HG03103 (cell line): ENCODE measurements at regions not wholly inside any gene's neighbourhood (a gene's known extent, or its start where the extent isn't known, plus 50 kb on each side); places are given as distances from the start of the nearest gene placed in this dataset.
"Not testable (repeated sequence)": the region's sequence is repeated elsewhere in the genome, so short reads cannot be mapped to it uniquely, and the experiment has no call there.

Experiments used
- ATAC-seq: cut with Tn5 transposase; IDR thresholded peaks from one replicate; pipeline ENCODE4 v1.9.1; 2021; ENCODE audit warnings: low read depth; ENCODE audit not compliant: unreplicated experiment

GRCh38 chr4:134914250-134914649 is 712.7 kb upstream of the PABPC4L start:
- ATAC-seq, result not testable (repeated sequence)

GRCh38 chr4:134911941-134912340 is 710.4 kb upstream of the PABPC4L start:
- no peak for ATAC-seq

GRCh38 chr4:134906404-134907023 is 704.9 kb upstream of the PABPC4L start:
- no peak for ATAC-seq

- ATAC-seq, result no peak
Measured at GRCh38 chr4:134905061-134905460, 703.5 kb upstream of the PABPC4L start.

DNA sequence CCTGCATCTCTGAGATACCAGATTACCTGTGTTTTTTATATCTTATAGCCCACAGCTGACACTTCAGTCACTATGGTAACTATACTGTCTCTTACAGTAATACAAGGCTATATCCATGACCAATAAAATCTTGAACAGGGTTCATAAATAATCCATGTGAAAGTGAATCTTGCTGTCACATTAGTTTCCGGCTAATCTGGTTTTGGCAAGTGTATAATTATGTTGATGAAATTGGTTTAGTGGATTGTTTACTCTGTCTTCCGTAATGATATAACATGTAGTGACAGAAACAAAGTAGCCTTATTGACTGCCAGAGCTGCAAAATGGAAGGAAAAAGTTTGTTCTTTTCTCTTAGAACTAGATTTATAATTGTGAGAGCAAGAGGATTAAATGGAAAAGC is 686.6 kb upstream of the PABPC4L start:
- ATAC-seq, result no peak

DNA sequence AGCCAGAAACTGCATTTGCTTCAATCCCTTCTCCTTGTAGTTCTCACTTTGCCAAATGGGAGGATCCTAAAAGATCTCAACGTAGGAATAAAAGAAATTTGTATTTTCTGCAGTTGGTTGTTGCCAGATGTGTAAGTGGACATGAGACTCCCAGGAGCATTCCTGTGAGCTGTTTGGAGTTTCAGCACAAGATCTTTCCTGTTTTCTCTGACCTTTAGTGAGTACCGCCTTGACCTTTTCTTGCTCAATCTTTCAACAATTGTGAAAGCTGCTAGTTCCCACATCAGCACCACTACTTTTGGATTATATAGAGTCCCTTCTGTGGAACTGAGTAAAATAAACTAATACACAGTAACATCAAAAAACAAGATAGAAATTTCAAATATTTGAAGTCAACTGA is 683.8 kb upstream of the PABPC4L start:
- ATAC-seq, result no peak

DNA sequence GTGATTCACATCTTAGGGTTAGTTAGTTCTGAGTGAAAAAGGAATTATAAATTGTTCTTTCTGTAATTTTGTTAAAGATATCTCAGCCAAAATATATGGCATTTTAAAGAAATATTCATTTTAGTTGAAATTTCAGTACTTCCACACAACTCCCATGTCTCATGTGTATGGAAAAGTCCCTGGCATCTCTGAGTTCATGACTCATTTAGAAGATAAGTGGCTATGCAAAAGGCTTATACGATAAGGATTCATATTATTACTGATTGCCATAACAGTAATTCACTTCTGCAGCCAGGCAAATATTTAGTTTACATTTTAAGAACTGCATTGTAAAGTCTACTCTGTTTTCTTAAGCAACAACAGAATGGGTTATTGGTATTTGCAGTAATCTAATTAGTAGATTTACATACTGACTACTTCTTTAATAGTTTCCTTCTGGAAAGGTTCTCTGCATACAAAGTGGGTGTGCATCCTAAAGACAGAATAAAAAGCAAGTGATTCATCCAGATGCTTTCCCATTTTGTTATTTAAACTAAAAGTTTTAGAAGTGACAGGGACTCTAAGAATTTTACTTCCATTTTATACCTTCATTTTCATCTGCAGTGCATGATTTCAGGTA is 682.4 kb upstream of the PABPC4L start:
- ATAC-seq, result no peak

- no peak for ATAC-seq
Measured at GRCh38 chr4:134879019-134879418, 677.4 kb upstream of the PABPC4L start.

DNA sequence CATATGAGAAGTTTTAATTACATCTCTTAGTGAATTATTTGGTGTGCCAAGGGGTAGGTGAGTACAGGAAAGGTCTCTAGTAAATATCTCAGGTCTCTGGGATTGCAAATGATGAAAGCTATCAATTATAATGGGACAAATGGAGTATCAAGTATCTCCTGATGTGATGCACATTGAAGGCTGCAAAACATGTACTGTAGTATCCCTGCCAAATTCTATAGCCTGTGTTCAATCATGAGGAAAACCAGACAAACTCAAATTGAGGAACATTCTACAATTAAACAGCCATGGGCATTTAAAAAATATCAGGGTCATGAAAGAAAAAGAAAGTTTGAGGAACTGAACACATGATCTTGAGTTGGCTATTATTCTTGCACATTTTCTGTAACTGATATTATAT is 665.4 kb upstream of the PABPC4L start:
- ATAC-seq, result no peak

DNA sequence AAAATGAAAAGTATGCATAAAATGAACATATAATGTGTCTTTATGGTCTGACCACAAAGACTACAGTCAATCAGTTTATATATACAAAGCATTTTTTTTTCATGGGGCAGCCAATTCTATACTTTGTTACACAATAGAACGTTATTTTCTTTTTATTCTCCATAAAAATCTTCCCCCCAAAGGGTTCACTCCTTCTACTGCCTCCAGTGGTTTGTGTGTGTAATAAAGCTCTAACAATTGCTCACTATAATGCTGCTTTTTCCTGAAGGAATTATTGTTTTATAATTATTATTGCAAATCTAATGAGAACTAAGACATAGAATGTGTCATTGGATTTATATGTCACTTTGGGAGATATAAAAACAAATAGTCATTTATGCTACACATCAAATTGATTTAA is 664.1 kb upstream of the PABPC4L start:
- no peak for ATAC-seq

GRCh38 chr4:134862116-134862515 is 660.5 kb upstream of the PABPC4L start:
- ATAC-seq, result no peak

- no peak for ATAC-seq
Measured at GRCh38 chr4:134848681-134849080, 647.1 kb upstream of the PABPC4L start.

GRCh38 chr4:134830741-134831140 is 629.2 kb upstream of the PABPC4L start:
- not testable (repeated sequence) for ATAC-seq

GRCh38 chr4:134812611-134813010 is 611.0 kb upstream of the PABPC4L start:
- no peak for ATAC-seq

- no peak for ATAC-seq
Measured at GRCh38 chr4:134807231-134807745, 605.7 kb upstream of the PABPC4L start.

- no peak for ATAC-seq
Measured at GRCh38 chr4:134798573-134798972, 597.0 kb upstream of the PABPC4L start.

DNA sequence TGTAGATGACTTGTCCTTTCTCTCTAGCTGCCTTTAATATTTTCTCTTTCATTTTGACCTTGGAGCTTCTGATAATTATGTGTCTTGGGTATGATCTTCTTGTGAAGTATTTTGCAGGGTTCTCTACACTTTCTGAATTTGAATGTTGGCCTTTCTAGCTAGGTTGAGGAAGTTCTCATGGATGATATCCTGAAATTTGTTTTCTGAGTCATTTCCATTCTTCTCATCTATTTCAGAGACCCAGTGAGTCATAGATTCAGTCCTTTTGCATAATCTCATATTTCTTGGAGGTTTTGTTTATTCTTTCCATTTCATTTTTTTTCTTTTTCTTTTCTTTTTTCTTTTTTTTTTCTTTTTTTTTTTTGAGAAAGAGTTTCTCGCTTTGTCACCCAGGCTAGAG is 585.7 kb upstream of the PABPC4L start:
- no peak for ATAC-seq

DNA sequence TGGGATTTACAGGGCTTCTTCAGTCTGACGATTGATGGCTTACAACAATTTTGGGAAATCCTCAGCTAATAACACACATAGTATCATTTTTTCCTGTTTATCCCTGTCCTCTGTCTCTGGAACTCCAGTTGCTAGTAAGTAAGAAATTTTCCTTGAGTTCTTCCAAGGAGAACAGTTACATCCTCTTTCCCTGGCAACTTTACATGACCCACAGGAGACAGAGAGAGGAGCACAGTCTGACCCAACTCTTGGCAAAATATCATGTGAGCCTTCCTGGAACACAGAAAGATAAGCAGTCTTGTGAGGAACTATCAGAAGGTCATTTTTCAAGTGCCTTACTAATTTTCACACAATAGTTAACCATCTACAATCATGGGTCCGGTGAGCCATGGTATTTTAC is 578.7 kb upstream of the PABPC4L start:
- ATAC-seq, result no peak

DNA sequence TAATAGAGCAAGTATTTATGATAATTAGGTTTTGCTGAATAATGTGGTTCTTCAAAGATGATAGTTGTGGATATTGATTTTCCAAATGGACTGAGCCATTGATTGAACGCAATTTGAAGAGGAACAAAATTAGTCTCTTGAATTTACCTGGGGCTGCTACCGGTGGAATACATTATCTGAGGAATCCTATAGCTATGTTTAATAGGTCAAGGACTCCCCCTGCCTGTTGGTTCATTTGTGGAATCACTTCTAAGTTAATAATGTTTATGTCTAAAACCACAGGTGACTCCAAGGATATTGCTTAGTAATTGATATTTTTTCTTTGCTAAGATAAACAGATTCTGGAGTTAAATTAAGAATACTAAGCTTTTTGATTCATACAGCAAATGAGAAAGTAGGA is 576.0 kb upstream of the PABPC4L start:
- no peak for ATAC-seq

GRCh38 chr4:134773497-134774000 is 572.0 kb upstream of the PABPC4L start:
- ATAC-seq, result no peak

GRCh38 chr4:134762053-134762452 is 560.5 kb upstream of the PABPC4L start:
- ATAC-seq, result no peak

DNA sequence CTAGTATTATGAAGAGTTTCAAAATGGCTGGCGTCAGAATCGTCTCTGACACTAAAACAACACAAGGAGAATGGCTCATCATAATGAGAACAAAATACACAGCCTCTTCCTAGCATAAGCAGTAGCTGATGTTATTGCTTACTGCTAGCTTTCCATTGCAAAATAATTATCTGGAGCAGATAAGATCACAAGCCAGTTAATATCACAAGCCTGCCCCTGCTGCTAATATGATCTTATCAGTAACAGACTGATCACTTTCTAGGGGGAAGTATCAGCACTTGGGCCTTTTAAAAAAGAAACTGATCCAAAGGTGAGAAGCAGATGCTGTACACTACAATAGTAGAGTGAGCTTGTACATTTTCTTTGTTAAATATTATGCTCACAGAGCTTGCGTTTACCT is 554.8 kb upstream of the PABPC4L start:
- no peak for ATAC-seq
